ENCODE measurements at regions not wholly inside any gene's neighbourhood (a gene's known extent, or its start where the extent isn't known, plus 50 kb on each side); places are given as distances from the start of the nearest gene placed in this dataset.
"Not testable (repeated sequence)": the region's sequence is repeated elsewhere in the genome, so short reads cannot be mapped to it uniquely, and the experiment has no call there.

- DNase-seq: not testable (repeated sequence)
Measured at GRCh38 chr3:185306286-185306685, 52.4 kb upstream of the EHHADH start.

GRCh38 chr3:185306847-185307246 lies 53.0 kb upstream of the EHHADH start:
- DNase-seq: no peak

GRCh38 chr3:185308126-185308754 lies 54.4 kb upstream of the EHHADH start:
- peak; percentile 65 to 97 for DNase-seq

GRCh38 chr3:185309302-185309701 lies 53.6 kb upstream of the MAP3K13 start:
- no peak for DNase-seq

GRCh38 chr3:185309795-185310194 lies 53.1 kb upstream of the MAP3K13 start:
- DNase-seq: no peak

GRCh38 chr3:185311991-185312390 lies 50.9 kb upstream of the MAP3K13 start:
- DNase-seq: peak; percentile 90 to 93
